A549 (cell line): ENCODE measurements at regions not wholly inside any gene's neighbourhood (a gene's known extent, or its start where the extent isn't known, plus 50 kb on each side); places are given as distances from the start of the nearest gene placed in this dataset.

Source experiments
- ATAC-seq, 2 experiments: fragments of 200-7000 bp in 1 of 2; fragments of >200 bp in 1 of 2; cut with Nextera tagmentation in 1 of 2; cut with Tn5 transposase in 1 of 2; 3 replicates each; pipeline versions ENCODE4 v1.8.0 to v1.9.1; 2018 to 2020; ENCODE audit warnings: mild to moderate bottlenecking in 1 of 2, moderate library complexity in 1 of 2
- CTCF ChIA-PET: fragments of 300-600 bp; sonication (Branson Sonifier 250); formaldehyde crosslinking; extraction: SDS; loops from one replicate; lab custom pipeline; 2021; ENCODE audit warnings: antibody characterized with exemption, inconsistent platforms; lab: Yijun Ruan, JAX
- POLR2A ChIA-PET: fragments of 350-600 bp; formaldehyde crosslinking; extraction: SDS; loops from one replicate; lab custom pipeline; 2021; ENCODE audit warnings: antibody characterized with exemption, inconsistent platforms; lab: Yijun Ruan, JAX
- DNase-seq, 2 experiments: peaks; one replicate each; pipeline versions ENCODE4 v3.0.0 to v3.0.0-alpha.2; 2011 to 2016; ENCODE audit warnings: low read depth in 1 of 2, low spot score in 1 of 2
- FAIRE-seq: peaks from 2 replicates; lab custom pipeline; 2011; peaks lifted over from hg19 to GRCh38; lab: Jason Lieb, UNC
- H3K27ac ChIP-seq, 2 experiments: fragments of >200 bp; sonication (Bioruptor Twin); formaldehyde crosslinking; 3 replicates each; pipeline ENCODE4 v1.5.1; 2016 to 2017
- H3K4me1 ChIP-seq: fragments of >200 bp; sonication (Bioruptor Twin); formaldehyde crosslinking; 3 replicates; pipeline ENCODE4 v1.6.1; 2016
- H3K4me2 ChIP-seq: fragments of >200 bp; sonication (Bioruptor Twin); formaldehyde crosslinking; 3 replicates; pipeline ENCODE4 v1.6.1; 2016
- H3K4me3 ChIP-seq: fragments of >200 bp; sonication (Bioruptor Twin); formaldehyde crosslinking; 3 replicates; pipeline ENCODE4 v1.5.1; 2016
- H3K9me3 ChIP-seq: fragments of >200 bp; sonication (Bioruptor Twin); formaldehyde crosslinking; 3 replicates; pipeline ENCODE4 v1.6.1; 2016
- ATOH8 ChIP-seq: fragments of 250-450 bp; sonication (Bioruptor Pico); IDR thresholded peaks from 2 replicates; pipeline ENCODE4 v1.5.0; 2020; ENCODE audit warnings: low read depth, mild to moderate bottlenecking, moderate library complexity
- CBX2 ChIP-seq: fragments of 200-600 bp; sonication (generic); IDR thresholded peaks from 2 replicates; pipeline ENCODE4 v1.6.1; 2016; ENCODE audit warnings: low read depth, mild to moderate bottlenecking, borderline replicate concordance
- CEBPB ChIP-seq, 2 experiments: fragments of >200 bp in 1 of 2; sonication (Bioruptor Twin) in 1 of 2; formaldehyde crosslinking in 1 of 2; IDR thresholded peaks; 2 replicates each; pipeline ENCODE4 v1.6.1; 2012 to 2016
- CHD2 ChIP-seq: fragments of 150-350 bp; IDR thresholded peaks from 2 replicates; pipeline ENCODE4 v1.6.1; 2014; ENCODE audit warnings: low read length; ENCODE audit not compliant: partially characterized antibody
- EHMT2 ChIP-seq: fragments of 200-600 bp; sonication (generic); IDR thresholded peaks from 2 replicates; pipeline ENCODE4 v1.6.1; 2016; ENCODE audit warnings: antibody characterized with exemption, low read depth, mild to moderate bottlenecking, moderate library complexity
- EP300 ChIP-seq, 2 experiments: fragments of >200 bp; sonication (Bioruptor Twin); formaldehyde crosslinking; IDR thresholded peaks; 2 replicates in 1 of 2; 3 replicates in 1 of 2; pipeline ENCODE4 v1.6.1; 2016 to 2017
- FOSL2 ChIP-seq, 2 experiments: fragments of 450-650 bp in 1 of 2; fragments of >200 bp in 1 of 2; sonication (Bioruptor Twin) in 1 of 2; formaldehyde crosslinking; IDR thresholded peaks; 2 replicates each; pipeline versions ENCODE4 v1.5.0 to v1.6.1; 2016 to 2020; ENCODE audit warnings: mild to moderate bottlenecking in 1 of 2, moderate library complexity in 1 of 2
- HES2 ChIP-seq: fragments of >200 bp; sonication (Bioruptor Twin); formaldehyde crosslinking; IDR thresholded peaks from 2 replicates; pipeline ENCODE4 v1.6.1; 2016
- HMGXB4 ChIP-seq: fragments of 250-450 bp; sonication (Bioruptor Pico); IDR thresholded peaks from 2 replicates; pipeline ENCODE4 v1.5.0; 2021; ENCODE audit warnings: mild to moderate bottlenecking, moderate library complexity, borderline replicate concordance
- HOXA7 ChIP-seq: fragments of 250-450 bp; sonication (Bioruptor Pico); IDR thresholded peaks from 2 replicates; pipeline ENCODE4 v1.5.0; 2020; ENCODE audit warnings: mild to moderate bottlenecking, moderate library complexity
- JUN ChIP-seq, 2 experiments: fragments of >200 bp; sonication (Bioruptor Twin); formaldehyde crosslinking; IDR thresholded peaks; 2 replicates in 1 of 2; 3 replicates in 1 of 2; pipeline ENCODE4 v1.6.1; 2016 to 2017
- JUNB ChIP-seq: fragments of >200 bp; sonication (Bioruptor Twin); formaldehyde crosslinking; IDR thresholded peaks from 2 replicates; pipeline ENCODE4 v1.6.1; 2016
- MAFK ChIP-seq: fragments of 450-650 bp; IDR thresholded peaks from 2 replicates; pipeline ENCODE4 v1.6.1; 2014; ENCODE audit not compliant: partially characterized antibody
- MAZ ChIP-seq: fragments of 150-350 bp; IDR thresholded peaks from 2 replicates; pipeline ENCODE4 v1.6.1; 2014; ENCODE audit warnings: antibody characterized with exemption, low read depth, low read length, borderline replicate concordance
- NPAS2 ChIP-seq: fragments of 250-450 bp; sonication (Bioruptor Pico); IDR thresholded peaks from 2 replicates; pipeline ENCODE4 v1.8.0; 2022; ENCODE audit warnings: mild to moderate bottlenecking, moderate library complexity, borderline replicate concordance
- POLR2A ChIP-seq: IDR thresholded peaks from 2 replicates; pipeline ENCODE4 v1.6.1; 2012; ENCODE audit warnings: mild to moderate bottlenecking, low read length
- RAD21 ChIP-seq, 2 experiments: fragments of >200 bp in 1 of 2; sonication (Bioruptor Twin) in 1 of 2; formaldehyde crosslinking in 1 of 2; IDR thresholded peaks in 1 of 2; conservative IDR thresholded peaks in 1 of 2; 2 replicates in 1 of 2; 3 replicates in 1 of 2; pipeline ENCODE4 v1.6.1; 2012 to 2018; ENCODE audit warnings: inconsistent platforms in 1 of 2
- RCOR1 ChIP-seq: fragments of 150-350 bp; IDR thresholded peaks from 2 replicates; pipeline ENCODE4 v1.6.1; 2014; ENCODE audit warnings: antibody characterized with exemption, low read length, low read depth
- RFX5 ChIP-seq: fragments of 450-650 bp; IDR thresholded peaks from 2 replicates; pipeline ENCODE4 v1.7.1; 2014; ENCODE audit warnings: antibody characterized with exemption, mild to moderate bottlenecking, moderate library complexity
- WGBS: methylation state at CpG from one replicate; pipeline ENCODE4 v1.1.6; 2017; ENCODE audit errors: missing lambda C conversion rate; 5-methylcytosine and 5-hydroxymethylcytosine counted together

- TF ChIP-seq ATOH8 (no peak), CBX2 (no peak), CEBPB (IDR thresholded peaks at IDR 0.05) (no peak), MAFK (peak; percentile 53), FOSL2 (IDR thresholded peaks at IDR 0.05) (peak; percentile 66), FOSL2 (CRISPR knock-in tag; IDR thresholded peaks at IDR 0.05) (peak; percentile 79), MAZ (no peak), EP300 (IDR thresholded peaks at IDR 0.05) (no peak), RFX5 (no peak), HOXA7 (no peak), JUNB (peak; percentile 66)
- POLR2A ChIA-PET = no interaction called here
- peaks cover 10% of the 10 kb centered on the region; the same call in 2 of the 3 replicates for H3K4me1 ChIP-seq
- H3K4me3 ChIP-seq = no peak overlapping the region
- H3K9me3 ChIP-seq = no peaks in the 10 kb centered on the region
- no peak overlapping the region for H3K27ac ChIP-seq
- ATAC-seq (no peak), FAIRE-seq (no peak), DNase-seq (peak; percentile 17 to 27)
- CTCF ChIA-PET = no interaction called here
- H3K4me2 ChIP-seq = peak overlapping the region; percentile 38
Observed at GRCh38 chr2:57080035-57080434, 896.2 kb downstream of the CCDC85A start.

- FAIRE-seq (no peak), DNase-seq (no peak), ATAC-seq (no peak; a peak in 1 of 6 replicates)
- Histone ChIP-seq H3K9me3 (no peaks in the 10 kb centered on the region), H3K27ac (no peak overlapping the region), H3K4me3 (no peak overlapping the region), H3K4me2 (no peak overlapping the region), H3K4me1 (peaks cover 6% of the 10 kb centered on the region; the same call in 2 of the 3 replicates)
- POLR2A ChIA-PET = no interaction called here
- WGBS = 61% methylated on average over 15 of the region's 21 CpGs
- TF ChIP-seq NPAS2 (CRISPR knock-in tag) (no peak), POLR2A (no peak), CBX2 (no peak)
- CTCF ChIA-PET = interaction anchor here (0.9 kb wide), 1 partner anchor 897 kb away, joined by 4 read pairs; no protein-coding TSS in a partner anchor
Observed at GRCh38 chr2:57084697-57085281, 901.0 kb downstream of the CCDC85A start.

- Histone ChIP-seq H3K27ac (no peak overlapping the region), H3K4me1 (no peaks in the 10 kb centered on the region), H3K9me3 (peaks cover 10% of the 10 kb centered on the region; the same call in 2 of the 3 replicates), H3K4me3 (no peak overlapping the region), H3K4me2 (no peak overlapping the region)
- POLR2A ChIA-PET = no interaction called here
- FAIRE-seq (no peak), ATAC-seq (no peak), DNase-seq (no peak)
- TF ChIP-seq RCOR1 (no peak), EP300 (IDR thresholded peaks at IDR 0.05) (no peak), CBX2 (no peak), CHD2 (no peak), EHMT2 (no peak), HES2 (no peak), JUN (IDR thresholded peaks at IDR 0.05) (no peak), RAD21 (conservative IDR thresholded peaks at IDR 0.05 in 1 of 2, IDR thresholded peaks at IDR 0.05 in 1 of 2) (no peak), HMGXB4 (CRISPR knock-in tag) (no peak)
- CTCF ChIA-PET = no interaction called here
Observed at GRCh38 chr2:57093020-57093419, 909.2 kb downstream of the CCDC85A start.
